ENCODE measurements at regions not wholly inside any gene's neighbourhood (a gene's known extent, or its start where the extent isn't known, plus 50 kb on each side); places are given as distances from the start of the nearest gene placed in this dataset.

DNA sequence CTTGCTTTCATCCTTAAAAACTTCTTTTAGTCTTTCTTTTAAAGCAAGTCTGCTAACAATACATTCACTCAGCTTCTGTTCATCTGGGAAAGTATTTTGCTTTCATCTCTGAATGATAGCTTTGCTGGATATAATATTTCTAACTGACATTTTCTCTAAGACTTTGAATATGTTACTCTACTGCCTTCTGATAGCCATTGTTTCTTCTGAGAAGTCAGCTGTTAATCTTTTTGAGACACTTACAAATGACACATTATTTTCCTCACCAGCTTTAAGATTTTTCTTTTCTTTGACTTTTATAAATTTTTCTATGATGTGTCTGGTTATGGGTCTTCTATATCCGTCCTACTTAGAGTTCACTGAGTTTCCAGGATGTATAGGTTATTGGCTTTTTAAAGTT, 643.1 kb downstream of the KCNA4 start:
- TF ChIP-seq ARNTL (CRISPR knock-in tag; IDR thresholded peaks at IDR 0.05; ENCODE audit: borderline replicate concordance, low read depth), result no peak
- TF ChIP-seq BACH2 (CRISPR knock-in tag; IDR thresholded peaks at IDR 0.05; ENCODE audit: borderline replicate concordance), result no peak
- TF ChIP-seq CSDC2 (CRISPR knock-in tag; IDR thresholded peaks at IDR 0.05), result no peak
- TF ChIP-seq, protein P1, sequence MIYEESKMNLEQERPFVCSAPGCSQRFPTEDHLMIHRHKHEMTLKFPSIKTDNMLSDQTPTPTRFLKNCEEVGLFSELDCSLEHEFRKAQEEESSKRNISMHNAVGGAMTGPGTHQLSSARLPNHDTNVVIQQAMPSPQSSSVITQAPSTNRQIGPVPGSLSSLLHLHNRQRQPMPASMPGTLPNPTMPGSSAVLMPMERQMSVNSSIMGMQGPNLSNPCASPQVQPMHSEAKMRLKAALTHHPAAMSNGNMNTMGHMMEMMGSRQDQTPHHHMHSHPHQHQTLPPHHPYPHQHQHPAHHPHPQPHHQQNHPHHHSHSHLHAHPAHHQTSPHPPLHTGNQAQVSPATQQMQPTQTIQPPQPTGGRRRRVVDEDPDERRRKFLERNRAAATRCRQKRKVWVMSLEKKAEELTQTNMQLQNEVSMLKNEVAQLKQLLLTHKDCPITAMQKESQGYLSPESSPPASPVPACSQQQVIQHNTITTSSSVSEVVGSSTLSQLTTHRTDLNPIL (CRISPR knock-in tag; IDR thresholded peaks at IDR 0.05; ENCODE audit: low read depth), result no peak
- no peak for TF ChIP-seq RARB (CRISPR knock-in tag; IDR thresholded peaks at IDR 0.05)
- TF ChIP-seq ZNF565 (CRISPR knock-in tag; conservative IDR thresholded peaks at IDR 0.05; ENCODE audit: low read depth), result no peak
- no peak for TF ChIP-seq TOX (CRISPR knock-in tag; IDR thresholded peaks at IDR 0.05; ENCODE audit: borderline replicate concordance)
- TF ChIP-seq ZNF8 (CRISPR knock-in tag; IDR thresholded peaks at IDR 0.05), result no peak
